Nephron progenitor cell (in vitro differentiated cells): ENCODE measurements at regions not wholly inside any gene's neighbourhood (a gene's known extent, or its start where the extent isn't known, plus 50 kb on each side); places are given as distances from the start of the nearest gene placed in this dataset.

Experiments
- DNase-seq: peaks from one replicate; pipeline ENCODE4 v3.0.0; 2021
- H3K27ac Mint-ChIP-seq: 2 replicates; pipeline ENCODE4 v1.8.0; 2021; ENCODE audit warnings: mild to moderate bottlenecking, moderate library complexity, mixed read lengths
- H3K27me3 Mint-ChIP-seq: 2 replicates; pipeline ENCODE4 v1.8.0; 2021; ENCODE audit warnings: mild to moderate bottlenecking, low read depth, mixed read lengths; ENCODE audit not compliant: poor library complexity
- H3K36me3 Mint-ChIP-seq: 2 replicates; pipeline ENCODE4 v1.8.0; 2021; ENCODE audit warnings: low read depth, mixed read lengths
- H3K4me1 Mint-ChIP-seq: 2 replicates; pipeline ENCODE4 v1.8.0; 2021; ENCODE audit warnings: mixed read lengths
- H3K4me3 Mint-ChIP-seq: 2 replicates; pipeline ENCODE4 v1.8.0; 2021; ENCODE audit warnings: mild to moderate bottlenecking, moderate library complexity, mixed read lengths
- H3K9me3 Mint-ChIP-seq: 2 replicates; pipeline ENCODE4 v1.8.0; 2021; ENCODE audit warnings: mild to moderate bottlenecking, moderate library complexity, mixed read lengths
- TF ChIP-seq, protein P1 (sequence below): fragments of 200-600 bp; sonication (generic); IDR thresholded peaks from 2 replicates; pipeline ENCODE4 v1.5.0; 2021; ENCODE audit warnings: antibody characterized with exemption

DNA sequence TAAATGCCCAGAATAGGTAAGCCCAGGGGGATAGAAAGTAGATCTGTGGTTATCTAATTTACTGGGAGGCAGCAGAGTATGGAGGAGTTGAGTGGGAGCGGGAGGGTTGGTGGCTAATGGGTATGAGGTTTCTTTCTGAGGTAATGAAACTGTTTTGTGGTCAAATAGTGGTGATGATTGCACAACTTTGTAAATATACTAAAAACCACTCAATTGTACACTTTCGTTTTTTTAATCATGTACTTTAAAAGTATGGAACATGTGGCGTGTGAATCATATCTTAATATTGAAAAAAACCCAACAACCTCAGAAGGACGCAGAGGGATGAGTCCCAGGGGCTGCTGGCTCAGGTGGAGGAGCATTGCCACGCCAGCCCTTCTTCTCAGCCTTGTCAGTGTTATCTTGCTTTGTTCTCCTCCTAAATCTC is 118.1 kb downstream of the WDR11 start:
- Mint-ChIP-seq H3K36me3 (peaks cover 7% of the 10 kb centered on the region), H3K9me3 (peaks cover 36% of the 10 kb centered on the region), H3K27me3 (peaks cover 16% of the 10 kb centered on the region), H3K27ac (peak overlapping the region; percentile 80), H3K4me1 (peaks cover 58% of the 10 kb centered on the region), H3K4me3 (no peak overlapping the region)
- TF ChIP-seq, protein P1, sequence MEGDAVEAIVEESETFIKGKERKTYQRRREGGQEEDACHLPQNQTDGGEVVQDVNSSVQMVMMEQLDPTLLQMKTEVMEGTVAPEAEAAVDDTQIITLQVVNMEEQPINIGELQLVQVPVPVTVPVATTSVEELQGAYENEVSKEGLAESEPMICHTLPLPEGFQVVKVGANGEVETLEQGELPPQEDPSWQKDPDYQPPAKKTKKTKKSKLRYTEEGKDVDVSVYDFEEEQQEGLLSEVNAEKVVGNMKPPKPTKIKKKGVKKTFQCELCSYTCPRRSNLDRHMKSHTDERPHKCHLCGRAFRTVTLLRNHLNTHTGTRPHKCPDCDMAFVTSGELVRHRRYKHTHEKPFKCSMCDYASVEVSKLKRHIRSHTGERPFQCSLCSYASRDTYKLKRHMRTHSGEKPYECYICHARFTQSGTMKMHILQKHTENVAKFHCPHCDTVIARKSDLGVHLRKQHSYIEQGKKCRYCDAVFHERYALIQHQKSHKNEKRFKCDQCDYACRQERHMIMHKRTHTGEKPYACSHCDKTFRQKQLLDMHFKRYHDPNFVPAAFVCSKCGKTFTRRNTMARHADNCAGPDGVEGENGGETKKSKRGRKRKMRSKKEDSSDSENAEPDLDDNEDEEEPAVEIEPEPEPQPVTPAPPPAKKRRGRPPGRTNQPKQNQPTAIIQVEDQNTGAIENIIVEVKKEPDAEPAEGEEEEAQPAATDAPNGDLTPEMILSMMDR: no peak
- no peak for DNase-seq

DNA sequence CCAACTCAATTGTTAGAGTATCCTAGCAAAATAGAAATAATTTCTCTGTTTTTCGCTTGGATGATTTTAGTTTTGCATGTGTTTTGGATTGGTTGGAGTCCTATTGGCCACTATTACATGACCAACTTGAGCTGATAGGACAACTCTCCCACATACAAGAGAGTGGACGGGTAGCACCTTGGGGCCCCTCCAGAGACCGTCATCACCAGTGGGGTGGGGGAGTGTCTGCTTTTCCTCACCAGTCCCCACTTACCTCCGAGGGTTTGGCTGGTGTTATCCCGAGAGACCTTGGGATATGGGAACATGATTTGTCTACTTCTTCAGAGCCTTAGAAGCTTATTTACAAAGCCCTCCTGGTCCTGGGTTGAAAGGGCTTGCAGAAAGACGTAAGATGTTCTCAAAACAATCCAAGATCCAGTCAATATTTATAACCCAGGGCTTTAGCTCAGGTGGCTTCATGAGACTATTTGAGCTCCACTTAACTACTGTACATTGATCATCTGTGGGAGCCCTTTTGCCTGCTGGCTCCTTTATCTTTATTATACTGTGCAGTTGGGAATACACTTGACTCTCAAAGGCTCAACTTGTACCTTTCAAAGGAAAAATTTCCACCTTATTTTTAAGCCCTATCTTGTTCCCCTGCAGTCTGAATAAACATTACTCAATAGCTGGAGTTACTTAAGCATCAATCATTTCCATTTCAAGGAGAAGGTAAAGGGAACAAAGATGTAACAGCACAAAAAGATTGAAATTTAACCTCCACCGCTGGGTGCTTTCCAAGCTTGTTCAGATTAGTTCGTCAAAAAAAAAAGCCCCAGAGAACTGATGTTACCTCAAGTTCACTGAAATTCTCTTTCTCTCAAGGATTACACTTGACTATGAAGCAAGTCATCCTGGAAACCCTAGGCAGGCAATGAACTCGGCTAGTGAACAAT is 119.7 kb downstream of the WDR11 start:
- peaks cover 52% of the 10 kb centered on the region for H3K9me3 Mint-ChIP-seq
- H3K27ac Mint-ChIP-seq: no peak overlapping the region
- H3K4me3 Mint-ChIP-seq: no peak overlapping the region
- no peak for DNase-seq
- peaks cover 22% of the 10 kb centered on the region for H3K27me3 Mint-ChIP-seq
- TF ChIP-seq, protein P1: no peak
- peaks cover 42% of the 10 kb centered on the region for H3K4me1 Mint-ChIP-seq
- H3K36me3 Mint-ChIP-seq: peaks cover 23% of the 10 kb centered on the region

DNA sequence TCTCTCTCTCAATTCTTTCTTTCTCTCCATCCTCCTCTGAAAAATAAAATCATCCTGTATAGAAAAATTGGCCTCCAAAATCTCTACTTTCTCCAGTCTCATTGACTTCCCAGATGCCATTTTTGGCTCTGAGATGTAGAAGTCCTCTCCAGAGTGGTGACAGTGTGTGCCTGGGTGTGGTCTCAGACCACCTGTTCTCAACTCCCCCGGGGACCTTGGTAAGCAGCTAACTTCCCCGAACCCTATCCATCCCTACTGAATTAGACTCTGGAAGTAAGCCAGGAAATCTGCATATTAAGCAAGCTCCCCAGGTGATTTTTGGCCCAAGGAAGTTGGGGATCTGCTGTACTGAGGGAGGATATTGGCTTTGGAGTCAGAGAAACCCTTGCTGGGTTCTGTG is 120.5 kb downstream of the WDR11 start:
- Mint-ChIP-seq H3K9me3 (peaks cover 60% of the 10 kb centered on the region), H3K27ac (no peak overlapping the region), H3K27me3 (peaks cover 28% of the 10 kb centered on the region), H3K4me1 (peaks cover 34% of the 10 kb centered on the region), H3K4me3 (no peak overlapping the region), H3K36me3 (peaks cover 26% of the 10 kb centered on the region)
- TF ChIP-seq, protein P1: no peak
- no peak for DNase-seq

DNA sequence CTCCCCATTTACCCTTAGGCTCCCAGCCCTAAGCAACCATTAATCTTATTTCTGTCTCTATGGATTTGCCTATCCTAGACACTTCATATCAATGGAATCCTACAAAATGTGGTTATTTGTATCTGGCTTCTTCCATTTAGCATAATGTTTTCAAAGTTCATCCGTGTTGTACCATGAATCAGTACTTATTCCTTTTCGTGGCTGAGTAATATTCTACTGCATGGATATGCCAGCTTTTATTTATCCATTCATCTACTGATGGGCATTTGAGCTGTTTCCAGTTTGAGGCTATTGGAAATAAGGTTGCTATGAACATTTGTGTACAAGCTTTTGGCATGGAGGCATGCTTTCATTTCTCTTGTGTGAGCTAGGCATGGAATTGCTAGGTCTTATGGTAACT is 121.1 kb downstream of the WDR11 start:
- Mint-ChIP-seq H3K4me3 (no peak overlapping the region), H3K36me3 (peaks cover 26% of the 10 kb centered on the region), H3K27ac (no peak overlapping the region), H3K27me3 (peaks cover 31% of the 10 kb centered on the region), H3K9me3 (peaks cover 63% of the 10 kb centered on the region), H3K4me1 (peaks cover 29% of the 10 kb centered on the region)
- no peak for DNase-seq
- TF ChIP-seq, protein P1: no peak

DNA sequence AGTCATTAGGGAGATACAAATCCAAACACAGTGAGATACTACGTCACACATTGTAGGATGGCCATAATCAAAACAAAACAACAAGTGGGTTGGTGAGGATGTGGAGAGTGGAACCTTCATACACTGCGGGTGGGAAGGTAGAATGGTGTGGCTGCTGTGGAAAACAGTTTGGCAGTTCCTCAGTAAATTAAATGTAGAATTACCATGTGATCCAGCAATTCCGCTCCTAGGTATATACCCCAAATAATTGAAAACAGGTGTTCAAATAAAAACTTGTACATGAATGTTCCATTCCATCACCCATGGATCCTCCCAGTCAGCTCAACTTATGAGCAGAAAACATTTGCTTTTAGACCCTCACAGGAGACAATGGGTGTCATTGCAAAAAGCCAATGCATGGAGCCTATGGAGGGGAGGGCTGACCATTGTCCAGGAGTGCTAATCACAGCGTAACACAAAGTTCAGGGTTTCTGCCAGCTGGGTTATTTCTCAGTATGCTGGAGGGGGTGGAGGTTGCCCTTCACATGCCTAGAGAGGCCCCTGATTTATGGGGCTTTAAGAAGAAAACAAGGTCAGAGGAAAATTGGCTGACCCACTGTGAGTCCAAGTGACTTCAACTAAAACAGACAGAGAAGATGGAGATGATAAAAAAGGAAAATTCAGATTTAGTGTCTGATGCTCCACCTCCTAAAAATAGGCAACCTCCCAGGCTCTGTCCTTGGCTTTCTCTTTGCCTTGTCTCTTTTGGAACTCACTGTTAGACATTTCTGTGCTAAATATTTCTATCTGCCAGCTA is 124.1 kb downstream of the WDR11 start:
- no peak overlapping the region for H3K27ac Mint-ChIP-seq
- peaks cover 26% of the 10 kb centered on the region for H3K36me3 Mint-ChIP-seq
- H3K9me3 Mint-ChIP-seq: peaks cover 59% of the 10 kb centered on the region
- peaks cover 37% of the 10 kb centered on the region for H3K27me3 Mint-ChIP-seq
- TF ChIP-seq, protein P1: no peak
- peaks cover 37% of the 10 kb centered on the region for H3K4me1 Mint-ChIP-seq
- no peak for DNase-seq
- H3K4me3 Mint-ChIP-seq: no peak overlapping the region
